H1 (cell line): ENCODE measurements at regions not wholly inside any gene's neighbourhood (a gene's known extent, or its start where the extent isn't known, plus 50 kb on each side); places are given as distances from the start of the nearest gene placed in this dataset.

Experiments
- CTCF ChIA-PET: fragments of 300-600 bp; sonication (Branson Sonifier 250); formaldehyde crosslinking; loops from one replicate; lab custom pipeline; 2021; ENCODE audit not compliant: partially characterized antibody; lab: Charles Lee
- POLR2A ChIA-PET: fragments of 300-600 bp; sonication (Branson Sonifier 250); formaldehyde crosslinking; loops from one replicate; lab custom pipeline; 2021; ENCODE audit warnings: inconsistent platforms; ENCODE audit not compliant: partially characterized antibody; lab: Charles Lee
- DNase-seq, 2 experiments: peaks; one replicate each; pipeline versions ENCODE4 v3.0.0 to v3.0.0-alpha.2; 2010 to 2022; ENCODE audit warnings: low spot score in 2 of 2, low read depth in 1 of 2, mixed read lengths in 1 of 2
- FAIRE-seq: peaks from 2 replicates; lab custom pipeline; 2011; peaks lifted over from hg19 to GRCh38; lab: Jason Lieb, UNC
- H2AFZ ChIP-seq: 2 replicates; pipeline ENCODE4 v1.8.1; 2012; ENCODE audit warnings: low read length, inconsistent platforms
- H2AK5ac ChIP-seq: 2 replicates; pipeline ENCODE4 v1.6.1; 2013; ENCODE audit warnings: low read depth, low read length
- H2BK120ac ChIP-seq: replicated peaks from 2 replicates; pipeline ENCODE3; 2013; ENCODE audit warnings: low read depth, low read length, inconsistent platforms
- H2BK12ac ChIP-seq: 2 replicates; pipeline ENCODE4 v1.6.1; 2013; ENCODE audit warnings: low read depth, low read length
- H2BK15ac ChIP-seq: 2 replicates; pipeline ENCODE4 v1.6.1; 2013; ENCODE audit warnings: low read length
- H2BK20ac ChIP-seq: 2 replicates; pipeline ENCODE4 v1.6.1; 2013; ENCODE audit warnings: low read length
- H2BK5ac ChIP-seq: 2 replicates; pipeline ENCODE4 v1.6.1; 2013; ENCODE audit warnings: low read depth, low read length
- H3K14ac ChIP-seq: 2 replicates; pipeline ENCODE4 v1.6.1; 2013; ENCODE audit warnings: inconsistent platforms; ENCODE audit not compliant: insufficient read length
- H3K18ac ChIP-seq: 2 replicates; pipeline ENCODE4 v1.6.1; 2013; ENCODE audit warnings: low read length; ENCODE audit errors: extremely low read depth
- H3K23ac ChIP-seq: 2 replicates; pipeline ENCODE4 v1.6.1; 2013; ENCODE audit warnings: inconsistent platforms; ENCODE audit not compliant: insufficient read length
- H3K23me2 ChIP-seq: 2 replicates; pipeline ENCODE4 v1.6.1; 2013; ENCODE audit warnings: low read depth, low read length
- H3K27ac ChIP-seq: 2 replicates; pipeline ENCODE4 v1.6.1; 2011; ENCODE audit warnings: low read depth, low read length, inconsistent platforms
- H3K27me3 ChIP-seq, 4 experiments: replicated peaks in 1 of 4; 1 replicate in 1 of 4; 2 replicates in 3 of 4; pipeline versions ENCODE4 v1.6.1 to v1.8.1; 2011 to 2013; ENCODE audit warnings: low read length in 3 of 4, mild to moderate bottlenecking in 3 of 4, inconsistent platforms in 2 of 4, mixed read lengths in 2 of 4, moderate library complexity in 1 of 4; ENCODE audit not compliant: control insufficient read depth in 3 of 4, insufficient read depth in 3 of 4; ENCODE audit errors: extremely low read depth in 1 of 4
- H3K36me3 ChIP-seq, 4 experiments: 2 replicates each; pipeline versions ENCODE4 v1.6.1 to v1.8.1; 2011 to 2013; ENCODE audit warnings: mild to moderate bottlenecking in 4 of 4, low read length in 3 of 4, moderate library complexity in 2 of 4, control low read depth in 1 of 4, inconsistent platforms in 1 of 4; ENCODE audit not compliant: insufficient read depth in 4 of 4, control insufficient read depth in 2 of 4
- H3K4ac ChIP-seq: replicated peaks from 2 replicates; pipeline ENCODE3; 2013; ENCODE audit warnings: low read length, low read depth, mixed read lengths, inconsistent platforms; ENCODE audit not compliant: insufficient read length
- H3K4me1 ChIP-seq, 4 experiments: replicated peaks in 1 of 4; 1 replicate in 1 of 4; 2 replicates in 3 of 4; pipeline versions ENCODE4 v1.6.1 to v1.8.1; 2011 to 2013; ENCODE audit warnings: low read length in 3 of 4, inconsistent platforms in 2 of 4, mixed read lengths in 1 of 4; ENCODE audit not compliant: insufficient read depth in 4 of 4, control insufficient read depth in 3 of 4
- H3K4me2 ChIP-seq, 2 experiments: 2 replicates each; pipeline versions ENCODE4 v1.6.1 to v1.8.1; 2011 to 2013; ENCODE audit warnings: low read depth in 2 of 2, low read length in 2 of 2, control low read depth in 1 of 2, inconsistent platforms in 1 of 2, mild to moderate bottlenecking in 1 of 2; ENCODE audit not compliant: insufficient read depth in 1 of 2
- H3K4me3 ChIP-seq, 4 experiments: fragments of 200-600, 300-600 bp in 1 of 4; sonication (generic), shearing (Covaris generic), sonication (Bioruptor Twin) in 1 of 4; 2 replicates each; pipeline versions ENCODE4 v1.5.1 to v1.8.1; 2011 to 2016; ENCODE audit warnings: low read length in 4 of 4, low read depth in 3 of 4, control low read depth in 2 of 4, inconsistent platforms in 2 of 4, mild to moderate bottlenecking in 2 of 4, mixed read lengths in 1 of 4, moderate library complexity in 1 of 4; ENCODE audit not compliant: insufficient read depth in 2 of 4; ENCODE audit errors: extremely low read depth in 1 of 4
- H3K56ac ChIP-seq: replicated peaks from 2 replicates; pipeline ENCODE3; 2013; ENCODE audit warnings: low read depth, mild to moderate bottlenecking, mixed read lengths, low read length, inconsistent platforms; ENCODE audit not compliant: insufficient read length
- H3K79me1 ChIP-seq: 2 replicates; pipeline ENCODE4 v1.6.1; 2013; ENCODE audit warnings: low read depth, low read length, control low read depth
- H3K79me2 ChIP-seq, 2 experiments: 2 replicates each; pipeline versions ENCODE4 v1.6.1 to v1.8.1; 2012 to 2013; ENCODE audit warnings: low read length in 2 of 2, mild to moderate bottlenecking in 2 of 2, inconsistent platforms in 1 of 2; ENCODE audit not compliant: insufficient read depth in 2 of 2, control insufficient read depth in 1 of 2
- H3K9ac ChIP-seq, 4 experiments: replicated peaks in 1 of 4; 1 replicate in 1 of 4; 2 replicates in 3 of 4; pipeline versions ENCODE4 v1.6.1 to v1.8.1; 2011 to 2013; ENCODE audit warnings: low read depth in 3 of 4, low read length in 3 of 4, control low read depth in 2 of 4, mild to moderate bottlenecking in 2 of 4, moderate library complexity in 2 of 4, inconsistent platforms in 1 of 4; ENCODE audit errors: extremely low read depth in 1 of 4
- H3K9me3 ChIP-seq, 2 experiments: 2 replicates each; pipeline versions ENCODE4 v1.6.1 to v1.8.1; 2012 to 2013; ENCODE audit warnings: mild to moderate bottlenecking in 2 of 2, moderate library complexity in 2 of 2, control low read depth in 1 of 2, inconsistent platforms in 1 of 2, low read depth in 1 of 2, low read length in 1 of 2, mixed read lengths in 1 of 2; ENCODE audit not compliant: insufficient read depth in 2 of 2
- H4K20me1 ChIP-seq, 2 experiments: replicated peaks in 1 of 2; 2 replicates each; pipeline versions ENCODE3 to v1.8.1; 2011 to 2013; ENCODE audit warnings: inconsistent platforms in 2 of 2, low read length in 2 of 2, mild to moderate bottlenecking in 1 of 2; ENCODE audit not compliant: insufficient read depth in 2 of 2, control insufficient read depth in 1 of 2
- H4K5ac ChIP-seq: 2 replicates; pipeline ENCODE4 v1.6.1; 2013; ENCODE audit warnings: low read length, low read depth, mixed read lengths, inconsistent platforms; ENCODE audit not compliant: insufficient read length
- H4K8ac ChIP-seq: 2 replicates; pipeline ENCODE4 v1.8.0; 2013; ENCODE audit warnings: mild to moderate bottlenecking, moderate library complexity, low read length, inconsistent platforms; ENCODE audit not compliant: insufficient read depth; ENCODE audit errors: extremely low read depth
- H4K91ac ChIP-seq: replicated peaks from 2 replicates; pipeline ENCODE3; 2013; ENCODE audit warnings: low read length, mixed read lengths, inconsistent platforms; ENCODE audit not compliant: insufficient read length
- CBX5 ChIP-seq: fragments of 300-800, 300-1000 bp; sonication (generic); IDR thresholded peaks from 2 replicates; pipeline ENCODE4 v1.7.1; 2016; ENCODE audit warnings: antibody characterized with exemption, low read length, low read depth
- CHD1 ChIP-seq: IDR thresholded peaks from 2 replicates; pipeline ENCODE4 v1.6.1; 2012; ENCODE audit warnings: low read depth, low read length, improper control_type of control experiment
- EGR1 ChIP-seq: IDR thresholded peaks from 2 replicates; pipeline ENCODE4 v1.6.1; 2011; ENCODE audit warnings: low read depth, low read length, borderline replicate concordance
- JUND ChIP-seq: IDR thresholded peaks from 2 replicates; pipeline ENCODE4 v1.6.1; 2011; ENCODE audit warnings: mild to moderate bottlenecking, improper control_type of control experiment, low read length
- KDM5A ChIP-seq: fragments of 200-600 bp; IDR thresholded peaks from 2 replicates; pipeline ENCODE4 v1.7.1; 2012; ENCODE audit warnings: mild to moderate bottlenecking, low read length, inconsistent platforms, mixed read lengths
- MAFK ChIP-seq: IDR thresholded peaks from 2 replicates; pipeline ENCODE4 v1.6.1; 2012; ENCODE audit warnings: low read depth, mild to moderate bottlenecking, improper control_type of control experiment, low read length
- WGBS, 2 experiments: shearing (Covaris generic) in 1 of 2; methylation state at CpG; one replicate each; pipeline versions ENCODE4 v1.1.6 to v1.1.7; 2013 to 2015; ENCODE audit warnings: low lambda C conversion rate in 2 of 2, mixed read lengths in 2 of 2, inconsistent platforms in 1 of 2, low coverage in 1 of 2, missing lambda C conversion rate in 1 of 2; ENCODE audit not compliant: insufficient replicate concordance in 2 of 2, insufficient coverage in 1 of 2, insufficient read length in 1 of 2; ENCODE audit errors: extremely low coverage in 1 of 2, missing lambda C conversion rate in 1 of 2; 5-methylcytosine and 5-hydroxymethylcytosine counted together
- TF ChIP-seq, protein P1 (sequence below), 3 experiments: IDR thresholded peaks; 1 replicate in 2 of 3; 2 replicates in 1 of 3; pipeline versions ENCODE4 v1.5.1 to v1.6.1; 2011; ENCODE audit warnings: low read length in 3 of 3, mild to moderate bottlenecking in 3 of 3, inconsistent platforms in 2 of 3, low read depth in 1 of 3, moderate library complexity in 1 of 3; ENCODE audit not compliant: insufficient read depth in 1 of 3; ENCODE audit errors: control extremely low read depth in 1 of 3

DNA sequence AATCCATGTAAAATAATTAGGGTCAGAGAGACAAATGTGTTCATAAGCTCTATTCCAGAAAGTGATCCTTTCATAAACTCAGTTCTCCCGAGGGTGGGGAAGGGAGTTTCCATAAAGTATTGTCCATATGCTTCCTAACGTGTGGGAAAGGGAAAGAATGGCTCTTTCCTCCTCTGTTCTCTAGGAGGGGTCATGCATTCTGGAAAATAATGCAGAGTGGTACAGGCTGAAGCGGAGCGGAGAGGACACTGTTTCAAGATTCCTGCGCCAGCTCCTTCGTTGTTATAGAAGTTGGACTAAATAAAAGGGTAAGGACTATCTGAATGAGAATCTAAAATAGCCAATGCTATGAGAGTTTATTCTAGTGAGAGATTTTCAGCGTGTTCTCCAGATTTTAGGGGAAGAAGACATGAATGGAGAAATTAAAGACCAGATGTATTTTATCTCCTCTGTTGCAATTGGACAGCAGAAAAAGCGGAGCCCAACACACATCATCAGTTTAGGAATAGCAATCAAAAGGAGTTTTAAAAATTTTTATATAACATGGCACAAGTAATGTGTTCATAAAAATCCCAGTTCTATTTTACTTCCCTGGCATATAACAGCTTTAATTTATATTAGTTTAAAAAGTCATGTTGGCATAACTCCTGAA, 166.9 kb upstream of the MPDZ start:
- H2BK12ac ChIP-seq, result no peak overlapping the region
- no peak overlapping the region for H3K4me2 ChIP-seq
- H2BK5ac ChIP-seq, result no peak overlapping the region
- H2BK20ac ChIP-seq, result no peak overlapping the region
- FAIRE-seq (no peak), DNase-seq (no peak)
- H2AK5ac ChIP-seq, result no peak overlapping the region
- no peaks in the 10 kb centered on the region for H3K9me3 ChIP-seq
- H4K8ac ChIP-seq, result no peak overlapping the region
- no peak overlapping the region for H3K4me3 ChIP-seq
- no peak overlapping the region for H2BK120ac ChIP-seq
- H3K36me3 ChIP-seq, result no peaks in the 10 kb centered on the region
- H3K4ac ChIP-seq, result no peak overlapping the region
- POLR2A ChIA-PET, result no interaction called here
- CTCF ChIA-PET, result interaction anchor here (0.7 kb wide), 1 partner anchor 522 kb away, joined by 3 read pairs; no protein-coding TSS in a partner anchor
- H3K14ac ChIP-seq, result no peak overlapping the region
- H2BK15ac ChIP-seq, result no peak overlapping the region
- TF ChIP-seq CBX5 (no peak), CHD1 (no peak), JUND (no peak), MAFK (no peak), EGR1 (no peak), KDM5A (no peak)
- TF ChIP-seq, protein P1, sequence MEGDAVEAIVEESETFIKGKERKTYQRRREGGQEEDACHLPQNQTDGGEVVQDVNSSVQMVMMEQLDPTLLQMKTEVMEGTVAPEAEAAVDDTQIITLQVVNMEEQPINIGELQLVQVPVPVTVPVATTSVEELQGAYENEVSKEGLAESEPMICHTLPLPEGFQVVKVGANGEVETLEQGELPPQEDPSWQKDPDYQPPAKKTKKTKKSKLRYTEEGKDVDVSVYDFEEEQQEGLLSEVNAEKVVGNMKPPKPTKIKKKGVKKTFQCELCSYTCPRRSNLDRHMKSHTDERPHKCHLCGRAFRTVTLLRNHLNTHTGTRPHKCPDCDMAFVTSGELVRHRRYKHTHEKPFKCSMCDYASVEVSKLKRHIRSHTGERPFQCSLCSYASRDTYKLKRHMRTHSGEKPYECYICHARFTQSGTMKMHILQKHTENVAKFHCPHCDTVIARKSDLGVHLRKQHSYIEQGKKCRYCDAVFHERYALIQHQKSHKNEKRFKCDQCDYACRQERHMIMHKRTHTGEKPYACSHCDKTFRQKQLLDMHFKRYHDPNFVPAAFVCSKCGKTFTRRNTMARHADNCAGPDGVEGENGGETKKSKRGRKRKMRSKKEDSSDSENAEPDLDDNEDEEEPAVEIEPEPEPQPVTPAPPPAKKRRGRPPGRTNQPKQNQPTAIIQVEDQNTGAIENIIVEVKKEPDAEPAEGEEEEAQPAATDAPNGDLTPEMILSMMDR (IDR thresholded peaks at IDR 0.05; ENCODE audit: control extremely low read depth in 1 of 3, insufficient read depth in 1 of 3, low read depth in 1 of 3, low read length in 3 of 3), result no peak
- TF ChIP-seq, all 59 proteins: peak for 0
- Histone ChIP-seq H4K91ac (no peak overlapping the region), H3K27ac (no peak overlapping the region), H3K79me1 (no peaks in the 10 kb centered on the region), H3K79me2 (no peaks in the 10 kb centered on the region), H3K9ac (no peak overlapping the region), H3K27me3 (no peaks in the 10 kb centered on the region), H3K56ac (no peak overlapping the region), H3K23ac (no peak overlapping the region), H4K5ac (no peak overlapping the region), H4K20me1 (no peaks in the 10 kb centered on the region), H3K18ac (no peak overlapping the region), H2AFZ (no peak overlapping the region), H3K23me2 (no peaks in the 10 kb centered on the region), H3K4me1 (peaks cover 0 to 8% (median 5%) of the 10 kb centered on the region in 4 experiments; a peak in 3 of 7 replicates)
- WGBS, 2 experiments, result 91% methylated on average over 8 of the region's 8 CpGs; no CpG with 5 or more reads in 1 of the 2 experiments
